Skeletal muscle cell (primary cell): ENCODE measurements at regions not wholly inside any gene's neighbourhood (a gene's known extent, or its start where the extent isn't known, plus 50 kb on each side); places are given as distances from the start of the nearest gene placed in this dataset.
"Not testable (repeated sequence)": the region's sequence is repeated elsewhere in the genome, so short reads cannot be mapped to it uniquely, and the experiment has no call there.

Source experiments
- DNase-seq: peaks from one replicate; pipeline ENCODE4 v3.0.0-alpha.2; 2010; ENCODE audit warnings: low read depth
- H3K4me3 ChIP-seq: 2 replicates; pipeline ENCODE4 v1.5.1; 2011; ENCODE audit warnings: low read depth, mild to moderate bottlenecking, control low read depth, low read length, moderate library complexity

DNA sequence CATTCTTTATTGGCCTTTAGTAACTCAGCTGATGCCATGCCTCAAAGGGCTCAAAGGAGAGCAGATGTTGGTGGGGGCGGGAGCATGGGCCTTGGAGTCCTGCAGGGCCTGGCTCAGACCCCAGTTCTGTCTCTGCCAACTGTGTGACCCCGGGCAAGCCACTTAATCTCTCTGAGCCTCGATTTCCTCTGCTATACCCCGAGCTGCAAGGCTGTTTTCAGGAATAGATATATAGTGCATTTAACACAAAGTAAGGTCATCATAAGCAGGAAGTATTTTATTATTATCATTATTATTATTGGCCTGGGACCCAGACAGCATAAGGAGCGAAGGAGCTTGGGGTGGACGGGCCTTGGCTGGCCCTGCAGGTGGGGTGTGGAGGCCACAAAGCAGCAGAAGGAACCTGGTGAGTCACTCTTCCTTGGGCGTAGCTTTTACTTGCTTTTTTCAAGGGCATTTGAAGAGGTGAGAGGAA lies 162.7 kb downstream of the INHBB start:
- DNase-seq: no peak
- H3K4me3 ChIP-seq: no peak overlapping the region

- no peak overlapping the region for H3K4me3 ChIP-seq
Measured at GRCh38 chr2:120509213-120509815, 163.4 kb downstream of the INHBB start.

DNA sequence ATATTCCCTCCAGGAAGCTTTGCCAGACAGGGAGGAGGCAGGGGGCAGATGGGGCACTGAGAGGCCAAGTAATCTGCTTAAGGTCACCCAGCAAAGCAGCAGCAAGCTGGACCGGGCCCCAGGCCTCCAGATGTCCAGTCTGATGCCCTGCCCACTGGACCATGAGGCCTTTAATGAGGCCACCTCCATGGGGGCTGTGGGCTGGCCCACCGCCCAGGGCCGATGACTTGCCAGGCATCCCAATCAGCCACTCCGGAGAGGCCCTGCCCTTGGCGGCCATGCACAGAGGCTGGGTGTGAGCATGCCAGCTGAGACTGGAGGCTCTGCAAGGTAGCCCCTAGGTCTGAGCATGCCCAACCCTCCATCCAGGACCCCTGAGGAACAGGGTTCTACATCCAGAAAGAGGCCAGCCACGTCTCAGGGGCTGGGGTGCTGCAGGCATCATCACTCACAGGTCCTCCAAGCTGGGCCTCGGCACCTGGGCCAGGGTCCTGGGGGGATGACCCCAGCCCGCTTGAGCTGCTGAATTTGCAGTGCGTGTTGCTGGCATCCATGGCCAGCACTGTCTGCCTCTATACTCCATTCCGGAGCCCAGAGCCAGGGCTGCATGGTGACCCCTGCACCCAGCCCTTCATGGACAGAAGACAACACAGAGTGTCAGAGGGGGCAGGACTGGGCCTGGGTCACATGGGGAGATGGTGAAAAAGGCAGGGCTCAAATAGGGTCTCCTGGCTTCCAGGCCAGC lies 164.2 kb downstream of the INHBB start:
- DNase-seq: no peak
- H3K4me3 ChIP-seq: no peak overlapping the region

More at GRCh38 chr2:120509213-120509815, 163.4 kb downstream of the INHBB start:
- no peak for DNase-seq

DNA sequence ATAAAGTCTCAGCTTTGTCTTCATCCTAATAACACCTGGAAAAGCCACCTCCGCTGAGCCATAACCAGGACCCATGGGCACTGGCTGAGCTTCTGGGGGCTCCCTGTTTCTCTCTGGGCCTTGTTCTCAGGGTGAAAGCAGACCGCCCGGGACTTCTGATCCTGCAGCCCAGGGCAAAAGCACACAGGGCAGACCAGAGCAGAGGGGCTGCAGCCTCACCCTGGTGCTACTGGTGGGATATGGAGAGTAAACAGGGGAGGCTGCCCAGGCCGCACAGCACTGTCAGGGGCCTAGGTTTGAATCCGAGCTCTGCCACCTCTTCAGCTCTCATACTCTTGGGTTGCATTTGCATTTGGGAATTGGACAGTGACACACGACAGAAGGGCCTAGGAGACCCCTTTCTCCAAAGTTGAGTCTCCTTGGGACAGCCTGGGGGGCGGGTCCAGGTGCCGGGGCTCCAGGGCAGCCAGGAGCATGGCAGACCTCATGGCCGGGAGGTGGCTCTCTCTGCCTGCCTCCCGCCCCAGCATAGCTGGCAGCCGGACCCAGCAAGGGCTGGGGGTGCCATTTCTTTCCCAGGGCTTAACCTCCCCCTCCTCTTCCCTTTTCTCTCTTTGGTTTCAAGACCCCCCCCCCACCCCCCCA lies 164.9 kb downstream of the INHBB start:
- no peak for DNase-seq
- no peak overlapping the region for H3K4me3 ChIP-seq

DNA sequence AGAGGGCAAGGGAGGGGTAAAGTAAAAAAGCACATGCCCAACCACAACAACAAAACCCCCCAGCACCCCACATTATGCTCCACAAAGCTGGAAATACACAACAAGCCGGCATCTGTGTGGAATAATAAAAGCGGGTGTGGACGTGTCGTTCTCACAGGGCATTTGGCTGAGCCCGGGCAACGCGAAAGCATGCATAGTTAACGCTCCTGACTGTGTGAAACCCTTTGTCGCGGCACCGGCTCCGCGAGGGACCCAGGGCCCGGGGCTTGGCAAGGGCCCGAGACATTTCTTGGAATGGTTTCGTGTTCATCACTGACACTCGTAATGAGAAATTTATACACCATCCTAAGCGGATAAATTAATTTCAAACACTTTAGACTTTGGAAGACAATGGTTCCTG lies 165.6 kb downstream of the INHBB start:
- no peak overlapping the region for H3K4me3 ChIP-seq
- DNase-seq: no peak

DNA sequence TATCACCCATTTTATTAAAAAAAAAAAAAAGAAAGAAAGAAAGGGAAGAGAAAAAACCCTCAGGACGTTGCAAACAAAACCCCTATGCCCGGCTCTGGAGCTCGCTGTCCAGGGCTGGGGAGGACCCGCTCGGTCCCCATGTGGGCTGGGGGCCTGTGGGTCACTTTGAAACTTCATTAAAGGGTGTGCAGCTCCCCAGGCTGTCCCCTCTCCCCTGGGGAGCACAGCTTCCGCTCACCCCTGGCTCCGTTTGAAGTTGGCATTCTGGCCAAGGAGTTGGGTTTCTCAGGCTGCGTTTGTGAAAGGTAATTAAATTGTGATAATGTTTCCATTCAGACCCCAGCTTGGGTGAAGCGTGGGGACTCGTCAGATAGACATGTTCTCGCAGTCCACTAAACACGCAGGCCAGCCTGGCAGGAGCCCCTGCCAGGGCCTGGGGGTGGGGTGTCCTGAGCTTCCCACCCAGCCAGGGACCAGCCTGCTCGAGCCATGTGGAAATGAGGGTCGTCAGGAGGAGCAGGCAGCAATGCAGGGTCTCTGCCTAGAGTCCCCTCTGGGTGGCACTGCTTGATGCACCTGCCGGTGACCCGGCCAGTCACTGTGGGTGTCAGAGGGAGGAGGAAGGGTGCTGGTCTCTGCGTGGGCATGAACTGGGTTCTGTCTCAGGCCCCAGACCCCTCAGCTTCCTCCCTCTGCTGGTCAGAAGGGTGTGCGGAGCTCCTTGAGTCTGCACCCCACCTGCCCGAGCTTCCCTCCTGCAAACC lies 166.2 kb downstream of the INHBB start:
- DNase-seq: no peak
- no peak overlapping the region for H3K4me3 ChIP-seq

DNA sequence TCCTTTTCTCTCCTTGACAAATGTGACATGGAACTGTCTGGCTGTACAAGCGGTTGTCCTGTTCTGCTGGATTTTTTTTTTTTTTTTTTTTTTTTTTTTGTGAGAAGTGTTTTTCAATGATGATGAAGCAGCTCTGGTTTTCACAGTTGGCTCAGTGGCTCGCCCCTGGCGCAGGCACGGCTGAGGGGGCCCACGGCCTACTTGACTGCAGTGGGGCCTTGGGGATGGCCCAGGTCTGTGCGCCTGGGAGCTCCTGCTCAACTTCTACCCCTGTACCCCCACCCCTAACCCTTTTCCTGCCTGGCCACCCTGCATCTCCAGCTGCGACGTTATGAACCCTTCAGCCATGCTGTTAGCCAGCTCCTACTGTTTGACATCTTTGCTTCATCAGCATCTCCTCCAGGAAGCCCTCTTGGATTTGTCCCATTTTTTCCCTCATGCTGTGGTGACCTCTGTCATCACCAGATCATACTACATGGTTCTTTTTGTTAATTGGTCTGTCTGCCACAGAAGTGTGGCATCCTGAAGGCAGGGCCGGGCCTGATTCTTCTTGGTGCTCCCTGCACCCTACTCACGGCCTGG lies 167.9 kb downstream of the INHBB start:
- DNase-seq: no peak
- no peak overlapping the region for H3K4me3 ChIP-seq

DNA sequence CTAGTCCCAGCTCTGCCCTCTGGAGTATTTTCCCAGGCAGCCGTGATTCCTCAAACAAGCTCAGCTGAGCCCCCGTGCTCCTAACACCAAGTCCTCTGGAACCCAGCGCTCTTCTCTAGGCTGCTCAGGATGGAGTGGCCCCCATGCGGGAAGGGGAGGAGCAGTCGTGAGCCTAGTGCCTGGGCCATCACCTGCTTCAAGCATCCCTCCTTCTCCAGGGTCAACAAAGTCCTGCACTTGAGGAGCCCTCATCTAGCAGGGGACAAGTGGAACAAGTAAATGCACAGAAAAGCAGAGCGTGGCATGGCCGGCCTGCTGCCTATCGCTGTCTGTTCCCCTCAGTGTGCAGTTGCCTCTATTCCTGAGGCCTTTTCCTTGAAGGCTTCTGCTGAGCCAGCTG lies 168.6 kb downstream of the INHBB start:
- DNase-seq: no peak

DNA sequence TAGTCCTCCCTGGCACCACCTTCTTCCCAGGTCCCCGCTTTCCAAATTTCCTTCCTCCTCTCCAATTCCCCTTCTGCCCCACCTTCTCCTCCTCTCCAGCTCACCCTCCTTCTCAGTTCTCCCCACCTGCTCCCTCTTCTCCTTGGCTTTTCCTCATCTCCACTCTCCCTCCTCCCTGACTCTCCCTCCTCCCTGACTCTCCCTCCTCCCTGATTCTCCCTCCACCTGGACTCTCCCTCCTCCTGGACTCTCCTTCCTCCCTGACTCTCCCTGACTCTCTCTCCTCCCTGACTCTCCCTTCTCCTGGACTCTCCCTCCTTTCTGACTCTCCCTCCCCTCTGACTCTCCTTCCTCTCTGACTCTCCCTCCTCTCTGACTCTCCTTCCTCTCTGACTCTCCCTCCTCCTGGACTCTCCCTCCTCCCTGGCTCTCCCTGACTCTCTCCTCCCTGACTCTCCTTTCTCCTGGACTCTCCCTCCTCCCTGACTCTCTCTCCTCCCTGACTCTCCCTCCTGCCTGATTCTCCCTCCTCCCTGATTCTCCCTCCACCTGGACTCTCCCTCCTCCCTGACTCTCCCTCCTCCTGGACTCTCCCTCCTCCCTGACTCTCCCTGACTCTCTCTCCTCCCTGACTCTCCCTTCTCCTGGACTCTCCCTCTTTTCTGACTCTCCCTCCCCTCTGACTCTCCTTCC lies 169.3 kb downstream of the INHBB start:
- not testable (repeated sequence) for DNase-seq, H3K4me3 ChIP-seq

More for the DNA sequence above, 168.6 kb downstream of the INHBB start:
- H3K4me3 ChIP-seq: no peak overlapping the region

DNA sequence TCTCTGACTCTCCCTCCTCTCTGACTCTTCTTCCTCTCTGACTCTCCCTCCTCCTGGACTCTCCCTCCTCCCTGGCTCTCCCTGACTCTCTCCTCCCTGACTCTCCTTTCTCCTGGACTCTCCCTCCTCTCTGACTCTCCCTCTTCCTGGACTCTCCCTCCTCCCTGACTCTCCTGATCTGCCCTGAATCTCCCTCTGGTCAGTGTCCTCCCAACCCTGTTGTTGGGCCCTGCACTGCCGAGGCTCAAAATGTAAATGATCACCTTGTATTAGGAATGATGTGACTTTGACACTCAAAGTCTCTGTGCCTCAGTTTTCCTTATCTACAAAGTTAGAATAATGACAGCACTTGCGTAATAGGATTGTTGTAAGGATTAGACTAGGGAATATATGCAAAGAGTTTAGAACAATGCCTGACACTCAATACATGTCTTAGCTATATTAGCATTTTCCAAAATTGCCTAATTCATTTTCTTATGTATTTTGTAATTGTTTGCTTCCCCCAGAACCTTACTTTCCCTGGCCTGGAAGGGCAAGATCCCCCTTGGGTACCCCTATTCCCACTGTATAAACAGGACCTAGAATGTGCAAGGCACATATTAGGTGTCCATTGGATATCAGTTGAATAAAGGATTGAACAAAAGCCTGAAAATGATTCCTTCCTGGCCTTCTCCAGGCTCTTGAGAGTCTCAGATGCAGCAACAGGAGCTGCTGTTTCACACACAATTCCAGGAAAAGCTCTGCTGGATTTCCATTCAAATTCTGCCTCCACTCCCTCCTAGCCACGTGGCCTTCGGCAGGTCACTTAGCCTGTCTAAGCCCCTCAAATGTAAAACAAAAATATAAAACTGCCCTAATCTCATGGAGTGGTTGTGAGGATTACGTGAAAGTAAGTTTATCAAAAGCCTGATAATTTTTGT lies 170.1 kb downstream of the INHBB start:
- no peak for DNase-seq
- no peak overlapping the region for H3K4me3 ChIP-seq

DNA sequence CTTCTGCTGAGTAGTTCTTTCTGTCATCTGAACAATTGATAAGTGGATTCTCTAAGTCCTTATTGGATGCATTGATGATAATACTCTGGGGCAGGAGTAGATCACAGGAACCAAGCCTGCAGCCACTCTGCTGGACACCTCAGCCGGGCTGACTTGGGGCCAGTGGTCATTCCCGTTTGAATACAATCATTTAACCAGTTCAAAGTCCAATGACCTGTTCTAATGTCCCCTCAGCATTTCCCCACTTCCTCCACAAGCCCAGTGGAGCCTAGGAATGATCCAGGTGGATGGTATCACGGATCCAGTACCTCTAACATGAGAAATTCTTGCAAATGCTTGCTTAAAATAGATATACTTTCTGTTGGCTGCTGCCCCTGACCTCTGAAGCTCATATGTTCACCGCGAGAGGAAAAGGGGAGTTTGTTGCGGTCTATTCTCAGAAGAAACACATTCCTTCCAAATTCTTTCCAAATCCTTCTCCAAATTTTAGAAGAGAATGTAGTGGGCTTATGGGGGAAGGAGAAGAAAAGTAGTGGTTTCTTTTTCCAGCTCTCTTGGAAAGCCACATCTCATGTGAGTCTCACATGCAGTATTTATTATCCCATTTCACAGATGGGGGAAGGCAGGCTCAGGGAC lies 170.9 kb downstream of the INHBB start:
- H3K4me3 ChIP-seq: no peak overlapping the region
- no peak for DNase-seq

DNA sequence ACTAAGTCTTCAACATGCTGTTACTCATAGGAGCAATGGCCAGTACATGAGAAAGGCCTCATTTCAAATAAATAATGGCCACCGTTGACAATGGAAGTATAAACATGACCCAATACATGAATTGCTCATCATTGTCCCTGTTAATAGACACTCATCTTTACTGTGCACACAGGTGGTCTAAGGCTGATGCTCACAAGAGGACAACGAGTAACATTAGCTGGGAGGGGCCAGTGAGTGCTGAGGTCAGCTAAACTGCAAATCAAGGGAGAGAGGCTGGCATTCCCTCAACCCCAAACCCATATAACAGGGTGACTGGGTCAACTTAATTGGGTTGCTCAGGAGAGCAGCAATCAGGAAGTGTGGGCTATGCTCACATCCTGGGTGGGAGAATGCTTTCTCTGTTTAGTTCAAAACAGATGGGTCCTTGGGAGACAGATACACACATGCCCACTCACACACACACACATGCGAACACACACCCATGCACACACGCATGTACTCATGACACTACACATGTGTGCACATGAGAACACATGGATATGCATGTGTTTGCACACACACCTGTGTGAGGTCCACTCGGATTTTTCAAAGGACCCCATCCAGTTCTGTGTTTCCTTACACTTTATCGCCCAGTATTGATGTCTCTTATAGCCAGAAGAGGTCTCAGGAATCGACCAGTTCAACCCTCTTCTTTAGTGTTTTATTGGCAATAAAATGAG lies 172.0 kb downstream of the INHBB start:
- no peak for DNase-seq
- H3K4me3 ChIP-seq: no peak overlapping the region

DNA sequence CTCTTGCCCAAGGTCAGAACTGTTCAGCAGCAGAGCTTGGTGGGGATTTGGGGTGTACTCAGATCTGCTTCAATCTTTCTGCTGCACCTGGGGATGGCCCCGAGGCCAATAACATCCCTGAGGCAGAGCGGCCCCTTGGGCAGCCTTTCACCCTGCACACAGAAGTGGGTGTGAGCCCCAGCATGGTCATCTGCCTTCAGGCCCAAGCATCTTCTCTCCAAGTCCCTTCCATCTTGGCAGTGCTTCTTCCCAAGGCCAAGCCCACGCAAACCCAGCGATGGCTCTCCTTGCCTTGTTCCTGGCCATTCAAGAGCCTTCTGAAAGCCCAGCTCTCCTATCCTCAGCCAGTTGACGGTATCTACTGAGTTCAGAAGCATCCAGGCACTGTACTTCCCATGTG lies 172.9 kb downstream of the INHBB start:
- no peak overlapping the region for H3K4me3 ChIP-seq
- DNase-seq: no peak

DNA sequence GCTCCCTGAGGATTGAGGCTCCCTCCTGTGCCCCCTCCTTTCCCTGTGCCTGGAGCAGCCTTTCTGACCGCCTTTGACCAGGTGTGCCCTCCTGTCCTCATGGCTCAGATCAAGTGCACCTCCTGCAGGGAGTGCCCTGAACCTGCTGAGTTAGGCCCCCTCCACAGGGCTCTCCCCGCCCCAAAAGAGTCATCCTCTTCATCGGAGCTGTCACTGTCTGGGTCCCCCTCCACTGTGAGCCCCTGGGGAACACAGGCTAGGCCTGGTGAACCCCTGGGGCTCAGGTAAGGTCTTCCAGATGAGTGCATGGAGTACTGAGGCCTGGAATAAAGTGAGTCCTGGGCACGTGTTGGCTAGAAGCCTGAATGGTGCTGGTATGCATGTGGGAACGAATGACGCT lies 173.5 kb downstream of the INHBB start:
- no peak overlapping the region for H3K4me3 ChIP-seq
- DNase-seq: no peak

DNA sequence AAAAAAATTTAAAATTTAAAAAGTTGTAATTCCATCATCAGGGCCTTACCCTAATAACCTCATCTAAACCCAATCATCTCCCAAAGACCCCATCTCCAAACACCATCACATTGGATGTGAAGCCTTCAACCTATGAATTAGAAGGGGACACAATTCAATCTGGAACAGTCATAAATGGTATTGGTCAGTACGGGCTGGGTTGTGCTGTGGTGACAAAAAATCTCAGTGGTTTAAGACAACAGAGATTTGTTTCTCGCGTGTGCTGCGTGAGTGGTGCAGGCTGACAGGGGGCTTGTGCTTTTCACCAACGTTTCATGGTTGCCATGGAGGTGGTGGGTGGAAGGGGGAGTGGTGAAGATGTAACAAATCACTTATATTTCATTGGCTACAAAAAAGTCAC lies 174.5 kb downstream of the INHBB start:
- H3K4me3 ChIP-seq: no peak overlapping the region
- DNase-seq: no peak

GRCh38 chr2:120520929-120521912 lies 175.3 kb downstream of the INHBB start:
- H3K4me3 ChIP-seq: no peak overlapping the region
- DNase-seq: no peak
